Parathyroid adenoma (tissue), 2 donors: ENCODE measurements at regions not wholly inside any gene's neighbourhood (a gene's known extent, or its start where the extent isn't known, plus 50 kb on each side); places are given as distances from the start of the nearest gene placed in this dataset.

ENCODE experiments used
- H2AFZ ChIP-seq: fragments of 300-600 bp; sonication (generic); one replicate; pipeline ENCODE4 v1.7.0; 2017; ENCODE audit warnings: antibody characterized with exemption, mild to moderate bottlenecking
- H3K27ac ChIP-seq: fragments of 300-600 bp; sonication (generic); one replicate; pipeline ENCODE4 v1.7.0; 2017
- H3K27me3 ChIP-seq: fragments of 300-600 bp; sonication (generic); one replicate; pipeline ENCODE4 v1.7.0; 2017; ENCODE audit warnings: low read length; ENCODE audit not compliant: control insufficient read depth, insufficient read depth
- H3K36me3 ChIP-seq: fragments of 300-600 bp; sonication (generic); one replicate; pipeline ENCODE4 v1.7.0; 2017; ENCODE audit warnings: low read length; ENCODE audit not compliant: control insufficient read depth, insufficient read depth
- H3K4me1 ChIP-seq: fragments of 300-600 bp; sonication (generic); one replicate; pipeline ENCODE4 v1.7.0; 2017; ENCODE audit warnings: control low read depth
- H3K4me2 ChIP-seq: fragments of 300-600 bp; sonication (generic); one replicate; pipeline ENCODE4 v1.7.0; 2017; ENCODE audit warnings: low read length
- H3K4me3 ChIP-seq: fragments of 300-600 bp; sonication (generic); one replicate; pipeline ENCODE4 v1.7.0; 2017; ENCODE audit warnings: low read depth, low read length
- H3K79me2 ChIP-seq: fragments of 300-600 bp; sonication (generic); one replicate; pipeline ENCODE4 v1.7.0; 2017; ENCODE audit warnings: control low read depth
- H3K9ac ChIP-seq: fragments of 300-600 bp; sonication (generic); one replicate; pipeline ENCODE4 v1.7.0; 2017; ENCODE audit warnings: mild to moderate bottlenecking
- H3K9me3 ChIP-seq: fragments of 300-600 bp; sonication (generic); one replicate; pipeline ENCODE4 v1.7.0; 2017; ENCODE audit warnings: low read length; ENCODE audit not compliant: control insufficient read depth
- TF ChIP-seq, protein P1 (sequence below): fragments of 300-600 bp; sonication (generic); IDR thresholded peaks from one replicate; pipeline ENCODE4 v1.7.0; 2017; ENCODE audit warnings: antibody characterized with exemption, mild to moderate bottlenecking
- donor health status: primary hyperparathyroidism.

DNA sequence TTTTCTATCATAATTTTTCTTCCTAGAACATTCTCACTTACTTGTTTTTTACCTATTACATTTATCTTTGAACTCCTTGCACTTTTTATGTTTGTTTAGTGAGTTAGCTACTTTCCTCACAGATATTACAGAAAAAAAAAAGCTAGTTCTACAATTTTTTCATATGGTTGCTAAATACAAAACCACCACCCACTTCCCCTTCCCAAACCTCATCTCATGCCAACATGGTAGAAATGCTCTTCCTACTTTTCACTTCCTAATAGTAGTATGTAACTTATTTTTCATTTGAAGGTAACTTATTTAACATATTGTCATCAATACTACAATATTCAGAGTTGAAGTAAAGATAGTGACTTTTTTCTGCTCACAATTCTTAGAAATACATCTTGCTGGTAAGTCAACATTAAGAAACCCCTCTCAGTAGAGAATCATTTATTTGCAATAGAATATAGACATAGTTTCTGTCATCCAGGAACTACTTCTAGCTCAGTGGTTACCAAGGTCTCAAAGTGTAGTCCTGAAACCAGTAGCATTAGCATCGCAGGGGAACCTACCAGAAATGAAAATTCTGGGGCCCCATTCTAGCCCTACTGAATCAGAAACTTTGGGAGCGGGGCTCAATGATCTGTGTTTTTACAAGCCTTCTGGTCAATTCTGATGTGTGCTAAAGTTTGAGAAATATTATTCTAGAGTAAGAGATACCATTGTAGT is 1124.6 kb downstream of the DTWD2 start:
- no peak overlapping the region for H3K4me2 ChIP-seq
- no peak overlapping the region for H3K9ac ChIP-seq
- no peaks in the 10 kb centered on the region for H3K9me3 ChIP-seq
- no peaks in the 10 kb centered on the region for H3K36me3 ChIP-seq
- H3K4me3 ChIP-seq = no peak overlapping the region
- no peaks in the 10 kb centered on the region for H3K4me1 ChIP-seq
- no peak overlapping the region for H3K27ac ChIP-seq
- H3K27me3 ChIP-seq = no peaks in the 10 kb centered on the region
- H2AFZ ChIP-seq = no peak overlapping the region
- no peaks in the 10 kb centered on the region for H3K79me2 ChIP-seq
- TF ChIP-seq, protein P1, sequence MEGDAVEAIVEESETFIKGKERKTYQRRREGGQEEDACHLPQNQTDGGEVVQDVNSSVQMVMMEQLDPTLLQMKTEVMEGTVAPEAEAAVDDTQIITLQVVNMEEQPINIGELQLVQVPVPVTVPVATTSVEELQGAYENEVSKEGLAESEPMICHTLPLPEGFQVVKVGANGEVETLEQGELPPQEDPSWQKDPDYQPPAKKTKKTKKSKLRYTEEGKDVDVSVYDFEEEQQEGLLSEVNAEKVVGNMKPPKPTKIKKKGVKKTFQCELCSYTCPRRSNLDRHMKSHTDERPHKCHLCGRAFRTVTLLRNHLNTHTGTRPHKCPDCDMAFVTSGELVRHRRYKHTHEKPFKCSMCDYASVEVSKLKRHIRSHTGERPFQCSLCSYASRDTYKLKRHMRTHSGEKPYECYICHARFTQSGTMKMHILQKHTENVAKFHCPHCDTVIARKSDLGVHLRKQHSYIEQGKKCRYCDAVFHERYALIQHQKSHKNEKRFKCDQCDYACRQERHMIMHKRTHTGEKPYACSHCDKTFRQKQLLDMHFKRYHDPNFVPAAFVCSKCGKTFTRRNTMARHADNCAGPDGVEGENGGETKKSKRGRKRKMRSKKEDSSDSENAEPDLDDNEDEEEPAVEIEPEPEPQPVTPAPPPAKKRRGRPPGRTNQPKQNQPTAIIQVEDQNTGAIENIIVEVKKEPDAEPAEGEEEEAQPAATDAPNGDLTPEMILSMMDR = no peak

DNA sequence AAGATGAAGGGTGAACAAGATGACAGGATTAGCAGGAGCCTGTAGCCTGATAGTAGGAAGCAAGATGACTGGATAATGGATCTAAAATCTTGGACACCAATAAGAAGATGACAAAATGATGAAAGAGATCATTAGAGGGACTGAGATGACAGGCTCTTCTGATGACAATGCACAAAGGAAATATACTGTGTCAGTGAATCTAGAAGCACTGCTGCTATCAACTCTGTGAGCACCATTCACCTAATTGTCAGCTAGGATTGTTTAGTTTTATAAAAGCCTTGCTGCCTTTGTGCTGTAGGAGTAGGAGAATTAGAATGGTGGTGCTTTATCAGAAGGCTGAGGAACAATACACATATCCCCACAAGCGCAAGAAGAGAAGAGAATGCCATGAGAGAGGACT is 1127.8 kb downstream of the DTWD2 start:
- no peaks in the 10 kb centered on the region for H3K4me1 ChIP-seq
- H3K4me2 ChIP-seq = no peak overlapping the region
- H3K79me2 ChIP-seq = no peaks in the 10 kb centered on the region
- H3K4me3 ChIP-seq = no peak overlapping the region
- no peaks in the 10 kb centered on the region for H3K9me3 ChIP-seq
- no peak overlapping the region for H3K27ac ChIP-seq
- TF ChIP-seq, protein P1 = no peak
- H3K27me3 ChIP-seq = no peaks in the 10 kb centered on the region
- H3K9ac ChIP-seq = no peak overlapping the region
- no peaks in the 10 kb centered on the region for H3K36me3 ChIP-seq
- H2AFZ ChIP-seq = no peak overlapping the region

DNA sequence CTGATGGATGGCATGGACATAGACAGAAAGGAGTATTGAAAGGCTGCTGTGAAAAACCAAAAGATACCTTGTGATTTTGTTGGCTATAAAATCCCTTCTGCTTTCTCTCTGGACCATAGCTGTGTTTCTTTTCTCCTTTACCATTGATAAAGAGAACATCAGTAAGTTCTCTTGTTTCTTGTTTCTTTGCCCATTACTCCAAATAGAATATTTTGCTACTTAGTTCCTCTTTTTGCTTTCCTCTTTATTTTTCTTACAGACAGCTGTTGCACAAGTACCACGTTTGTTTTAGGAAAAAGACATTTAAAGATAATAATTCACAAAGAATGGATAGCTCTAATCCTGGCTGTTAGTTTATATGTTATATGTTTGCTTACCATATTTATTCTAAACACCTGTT is 1129.2 kb downstream of the DTWD2 start:
- H3K9me3 ChIP-seq = no peaks in the 10 kb centered on the region
- H3K4me1 ChIP-seq = no peaks in the 10 kb centered on the region
- H3K36me3 ChIP-seq = no peaks in the 10 kb centered on the region
- no peaks in the 10 kb centered on the region for H3K79me2 ChIP-seq
- no peaks in the 10 kb centered on the region for H3K27me3 ChIP-seq
- H3K4me2 ChIP-seq = no peak overlapping the region
- H3K9ac ChIP-seq = no peak overlapping the region
- H2AFZ ChIP-seq = no peak overlapping the region
- no peak overlapping the region for H3K27ac ChIP-seq
- TF ChIP-seq, protein P1 = no peak
- H3K4me3 ChIP-seq = no peak overlapping the region

DNA sequence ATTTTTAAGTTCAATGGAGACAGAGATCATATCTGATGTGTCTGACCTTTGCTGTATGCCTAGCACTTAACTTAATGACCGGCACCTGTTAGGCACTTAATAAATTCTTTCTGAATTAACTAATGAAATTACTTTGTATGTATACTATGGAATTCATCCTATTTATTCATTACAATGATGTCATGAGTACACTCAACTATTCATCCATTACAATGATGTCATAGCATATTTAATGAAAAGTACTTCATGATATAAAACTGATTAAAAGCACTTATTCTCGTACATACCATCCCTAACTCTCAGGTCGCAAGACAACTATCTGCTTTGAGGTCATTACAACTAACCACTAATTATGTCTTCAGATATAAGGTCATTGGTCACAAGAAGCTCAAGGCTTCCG is 1131.6 kb downstream of the DTWD2 start:
- TF ChIP-seq, protein P1 = no peak
- no peak overlapping the region for H2AFZ ChIP-seq
- H3K4me3 ChIP-seq = no peak overlapping the region
- no peak overlapping the region for H3K9ac ChIP-seq
- H3K36me3 ChIP-seq = no peaks in the 10 kb centered on the region
- no peaks in the 10 kb centered on the region for H3K27me3 ChIP-seq
- H3K79me2 ChIP-seq = no peaks in the 10 kb centered on the region
- H3K4me1 ChIP-seq = no peaks in the 10 kb centered on the region
- H3K9me3 ChIP-seq = no peaks in the 10 kb centered on the region
- no peak overlapping the region for H3K27ac ChIP-seq
- H3K4me2 ChIP-seq = no peak overlapping the region

DNA sequence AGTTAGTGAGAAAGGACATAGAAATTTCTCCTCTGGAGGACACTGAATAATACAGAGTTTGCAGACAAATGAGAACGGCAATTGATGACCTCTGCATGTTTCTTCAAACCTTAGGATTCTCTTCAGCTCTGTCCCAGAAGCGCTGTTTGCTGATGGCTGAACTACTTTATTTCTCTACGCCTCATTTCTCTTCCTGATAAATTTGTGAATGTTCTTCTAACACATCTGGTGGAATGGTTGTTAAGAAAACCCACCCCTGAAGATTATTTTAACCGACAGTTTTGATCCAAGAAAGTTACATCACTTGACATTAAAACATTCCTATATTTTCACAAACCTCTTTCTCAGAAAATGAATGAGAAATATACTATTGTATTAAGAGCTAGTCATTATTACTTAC is 1150.6 kb downstream of the DTWD2 start:
- no peaks in the 10 kb centered on the region for H3K36me3 ChIP-seq

More for the DNA sequence above, 1150.6 kb downstream of the DTWD2 start:
- TF ChIP-seq, protein P1 = no peak
- Histone ChIP-seq H3K4me3 (no peak overlapping the region), H3K27ac (no peak overlapping the region), H3K9ac (no peak overlapping the region), H3K79me2 (no peaks in the 10 kb centered on the region), H3K27me3 (no peaks in the 10 kb centered on the region), H3K4me1 (no peaks in the 10 kb centered on the region), H2AFZ (no peak overlapping the region), H3K4me2 (no peak overlapping the region), H3K9me3 (no peaks in the 10 kb centered on the region)
